Neural cell (in vitro differentiated cells): ENCODE measurements at regions not wholly inside any gene's neighbourhood (a gene's known extent, or its start where the extent isn't known, plus 50 kb on each side); places are given as distances from the start of the nearest gene placed in this dataset.

Experiments used
- H2AFZ ChIP-seq: fragments of 200-600, 300-800 bp; sonication (generic), shearing (Covaris generic); 2 replicates; pipeline ENCODE4 v1.6.0; 2014; ENCODE audit warnings: low read depth, mild to moderate bottlenecking, antibody characterized with exemption, low read length, moderate library complexity
- H3F3A ChIP-seq: fragments of 200-600 bp; shearing (Covaris generic); 2 replicates; pipeline ENCODE4 v1.6.1; 2016; ENCODE audit warnings: mild to moderate bottlenecking, moderate library complexity, mixed read lengths, antibody characterized with exemption, low read length; ENCODE audit not compliant: insufficient read depth, poor library complexity, severe bottlenecking
- H3K27ac ChIP-seq: fragments of 200-600, 300-800 bp; sonication (generic), shearing (Covaris generic); 2 replicates; pipeline ENCODE4 v1.5.1; 2014; ENCODE audit warnings: mild to moderate bottlenecking, low read length, moderate library complexity
- H3K27me3 ChIP-seq: fragments of 300-800, 200-600 bp; sonication (generic), shearing (Covaris generic); 2 replicates; pipeline ENCODE4 v1.6.0; 2014; ENCODE audit warnings: mild to moderate bottlenecking, low read depth, low read length, moderate library complexity; ENCODE audit not compliant: insufficient read depth
- H3K36me3 ChIP-seq: fragments of 300-800, 200-600 bp; sonication (generic), shearing (Covaris generic); 2 replicates; pipeline ENCODE4 v1.5.1; 2014; ENCODE audit warnings: mild to moderate bottlenecking, antibody characterized with exemption, low read length, moderate library complexity; ENCODE audit not compliant: insufficient read depth
- H3K4me2 ChIP-seq: fragments of 300-800, 200-600 bp; sonication (generic), shearing (Covaris generic); 2 replicates; pipeline ENCODE4 v1.6.0; 2014; ENCODE audit warnings: mild to moderate bottlenecking, low read length
- H3K4me3 ChIP-seq: fragments of 300-800, 200-600 bp; sonication (generic), shearing (Covaris generic); 2 replicates; pipeline ENCODE4 v1.5.1; 2014; ENCODE audit warnings: mild to moderate bottlenecking, low read length, moderate library complexity
- H3K79me2 ChIP-seq: fragments of 200-600 bp; shearing (Covaris generic); replicated peaks from 2 replicates; pipeline ENCODE4 v1.6.0; 2014; ENCODE audit warnings: mild to moderate bottlenecking, low read length, moderate library complexity; ENCODE audit not compliant: insufficient read depth
- H3K9ac ChIP-seq: fragments of 300-800, 200-600 bp; sonication (generic), shearing (Covaris generic); 2 replicates; pipeline ENCODE4 v1.6.1; 2016; ENCODE audit warnings: mild to moderate bottlenecking, low read length, mixed read lengths
- H3K9me2 ChIP-seq: fragments of 200-600 bp; shearing (Covaris generic); 2 replicates; pipeline ENCODE4 v1.6.1; 2016; ENCODE audit warnings: mild to moderate bottlenecking, low read length, mixed read lengths; ENCODE audit not compliant: insufficient read depth
- H3K9me3 ChIP-seq: fragments of 200-600, 300-800 bp; sonication (generic), shearing (Covaris generic); 2 replicates; pipeline ENCODE4 v1.6.1; 2016; ENCODE audit warnings: mild to moderate bottlenecking, mixed run types, low read length, moderate library complexity, mixed read lengths
- H4K20me1 ChIP-seq: fragments of 200-600 bp; shearing (Covaris generic); 2 replicates; pipeline ENCODE4 v1.6.1; 2016; ENCODE audit warnings: mild to moderate bottlenecking, mixed run types; ENCODE audit not compliant: insufficient read depth
- EP300 ChIP-seq: fragments of 450-650 bp; conservative IDR thresholded peaks from 2 replicates; pipeline ENCODE4 v1.6.1; 2014; ENCODE audit warnings: antibody characterized with exemption, mild to moderate bottlenecking, moderate library complexity; ENCODE audit not compliant: poor library complexity, severe bottlenecking
- EZH2 ChIP-seq: fragments of 200-600, 300-800 bp; shearing (Covaris generic), sonication (generic); IDR thresholded peaks from 2 replicates; pipeline ENCODE4 v1.6.1; 2014; ENCODE audit warnings: antibody characterized with exemption, low read length, borderline replicate concordance, mild to moderate bottlenecking; ENCODE audit not compliant: insufficient read depth, poor library complexity, severe bottlenecking
- MXI1 ChIP-seq: fragments of 450-650 bp; conservative IDR thresholded peaks from 2 replicates; pipeline ENCODE4 v1.6.1; 2014; ENCODE audit warnings: antibody characterized with exemption, mild to moderate bottlenecking; ENCODE audit not compliant: poor library complexity, severe bottlenecking
- POLR2AphosphoS5 ChIP-seq: IDR thresholded peaks from 2 replicates; pipeline ENCODE4 v1.6.1; 2012
- RAD21 ChIP-seq: fragments of 450-650 bp; conservative IDR thresholded peaks from 2 replicates; pipeline ENCODE4 v1.6.1; 2014; ENCODE audit warnings: antibody characterized with exemption, mild to moderate bottlenecking, moderate library complexity
- SMC3 ChIP-seq: fragments of 450-650 bp; conservative IDR thresholded peaks from 2 replicates; pipeline ENCODE4 v1.6.1; 2014; ENCODE audit warnings: antibody characterized with exemption, mild to moderate bottlenecking, moderate library complexity; ENCODE audit not compliant: poor library complexity
- TAF1 ChIP-seq: IDR thresholded peaks from 2 replicates; pipeline ENCODE4 v1.6.1; 2012; ENCODE audit warnings: low read depth
- TF ChIP-seq, protein P1 (sequence below): IDR thresholded peaks from 2 replicates; pipeline ENCODE4 v1.6.1; 2012; ENCODE audit warnings: borderline replicate concordance
- TF ChIP-seq, protein P2 (sequence below): fragments of 450-650 bp; IDR thresholded peaks from 2 replicates; pipeline ENCODE4 v1.5.1; 2014; ENCODE audit warnings: antibody characterized with exemption, mild to moderate bottlenecking, moderate library complexity; ENCODE audit not compliant: poor library complexity, severe bottlenecking

DNA sequence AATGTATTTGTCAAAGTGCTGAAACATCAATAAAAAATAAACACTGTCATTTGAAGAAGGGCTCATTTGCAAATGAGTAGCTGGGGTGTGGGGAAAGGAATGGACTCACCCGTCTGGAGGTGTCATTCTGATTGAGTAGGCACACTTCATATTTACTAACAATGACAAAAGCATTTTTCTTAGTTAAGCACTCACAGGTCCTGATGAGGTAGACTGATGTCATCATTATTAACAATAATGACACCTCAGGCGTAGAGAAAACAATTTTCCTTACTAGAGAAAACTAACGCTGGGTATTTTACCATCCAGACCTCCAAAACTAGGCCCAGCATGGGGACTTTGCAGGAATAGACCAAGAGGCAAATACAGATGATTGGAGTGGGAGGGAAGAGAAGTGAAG lies 76.0 kb downstream of the UNC5CL start:
- H3K79me2 ChIP-seq: no peaks in the 10 kb centered on the region
- no peak overlapping the region for H3K4me3 ChIP-seq
- H3K27ac ChIP-seq: no peak overlapping the region
- no peak overlapping the region for H3K4me2 ChIP-seq
- H3K9me2 ChIP-seq: no peaks in the 10 kb centered on the region
- TF ChIP-seq EZH2: no peak
- TF ChIP-seq, protein P1, sequence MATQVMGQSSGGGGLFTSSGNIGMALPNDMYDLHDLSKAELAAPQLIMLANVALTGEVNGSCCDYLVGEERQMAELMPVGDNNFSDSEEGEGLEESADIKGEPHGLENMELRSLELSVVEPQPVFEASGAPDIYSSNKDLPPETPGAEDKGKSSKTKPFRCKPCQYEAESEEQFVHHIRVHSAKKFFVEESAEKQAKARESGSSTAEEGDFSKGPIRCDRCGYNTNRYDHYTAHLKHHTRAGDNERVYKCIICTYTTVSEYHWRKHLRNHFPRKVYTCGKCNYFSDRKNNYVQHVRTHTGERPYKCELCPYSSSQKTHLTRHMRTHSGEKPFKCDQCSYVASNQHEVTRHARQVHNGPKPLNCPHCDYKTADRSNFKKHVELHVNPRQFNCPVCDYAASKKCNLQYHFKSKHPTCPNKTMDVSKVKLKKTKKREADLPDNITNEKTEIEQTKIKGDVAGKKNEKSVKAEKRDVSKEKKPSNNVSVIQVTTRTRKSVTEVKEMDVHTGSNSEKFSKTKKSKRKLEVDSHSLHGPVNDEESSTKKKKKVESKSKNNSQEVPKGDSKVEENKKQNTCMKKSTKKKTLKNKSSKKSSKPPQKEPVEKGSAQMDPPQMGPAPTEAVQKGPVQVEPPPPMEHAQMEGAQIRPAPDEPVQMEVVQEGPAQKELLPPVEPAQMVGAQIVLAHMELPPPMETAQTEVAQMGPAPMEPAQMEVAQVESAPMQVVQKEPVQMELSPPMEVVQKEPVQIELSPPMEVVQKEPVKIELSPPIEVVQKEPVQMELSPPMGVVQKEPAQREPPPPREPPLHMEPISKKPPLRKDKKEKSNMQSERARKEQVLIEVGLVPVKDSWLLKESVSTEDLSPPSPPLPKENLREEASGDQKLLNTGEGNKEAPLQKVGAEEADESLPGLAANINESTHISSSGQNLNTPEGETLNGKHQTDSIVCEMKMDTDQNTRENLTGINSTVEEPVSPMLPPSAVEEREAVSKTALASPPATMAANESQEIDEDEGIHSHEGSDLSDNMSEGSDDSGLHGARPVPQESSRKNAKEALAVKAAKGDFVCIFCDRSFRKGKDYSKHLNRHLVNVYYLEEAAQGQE: no peak
- no peak for TF ChIP-seq EP300
- TF ChIP-seq, protein P2, sequence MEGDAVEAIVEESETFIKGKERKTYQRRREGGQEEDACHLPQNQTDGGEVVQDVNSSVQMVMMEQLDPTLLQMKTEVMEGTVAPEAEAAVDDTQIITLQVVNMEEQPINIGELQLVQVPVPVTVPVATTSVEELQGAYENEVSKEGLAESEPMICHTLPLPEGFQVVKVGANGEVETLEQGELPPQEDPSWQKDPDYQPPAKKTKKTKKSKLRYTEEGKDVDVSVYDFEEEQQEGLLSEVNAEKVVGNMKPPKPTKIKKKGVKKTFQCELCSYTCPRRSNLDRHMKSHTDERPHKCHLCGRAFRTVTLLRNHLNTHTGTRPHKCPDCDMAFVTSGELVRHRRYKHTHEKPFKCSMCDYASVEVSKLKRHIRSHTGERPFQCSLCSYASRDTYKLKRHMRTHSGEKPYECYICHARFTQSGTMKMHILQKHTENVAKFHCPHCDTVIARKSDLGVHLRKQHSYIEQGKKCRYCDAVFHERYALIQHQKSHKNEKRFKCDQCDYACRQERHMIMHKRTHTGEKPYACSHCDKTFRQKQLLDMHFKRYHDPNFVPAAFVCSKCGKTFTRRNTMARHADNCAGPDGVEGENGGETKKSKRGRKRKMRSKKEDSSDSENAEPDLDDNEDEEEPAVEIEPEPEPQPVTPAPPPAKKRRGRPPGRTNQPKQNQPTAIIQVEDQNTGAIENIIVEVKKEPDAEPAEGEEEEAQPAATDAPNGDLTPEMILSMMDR: no peak
- TF ChIP-seq POLR2AphosphoS5: no peak
- TF ChIP-seq TAF1: no peak
- no peak for TF ChIP-seq MXI1
- no peaks in the 10 kb centered on the region for H3K27me3 ChIP-seq
- no peaks in the 10 kb centered on the region for H3K9me3 ChIP-seq
- H3K36me3 ChIP-seq: no peaks in the 10 kb centered on the region
- no peak overlapping the region for H3K9ac ChIP-seq
- no peaks in the 10 kb centered on the region for H3F3A ChIP-seq
- no peak overlapping the region for H2AFZ ChIP-seq
- no peaks in the 10 kb centered on the region for H4K20me1 ChIP-seq

DNA sequence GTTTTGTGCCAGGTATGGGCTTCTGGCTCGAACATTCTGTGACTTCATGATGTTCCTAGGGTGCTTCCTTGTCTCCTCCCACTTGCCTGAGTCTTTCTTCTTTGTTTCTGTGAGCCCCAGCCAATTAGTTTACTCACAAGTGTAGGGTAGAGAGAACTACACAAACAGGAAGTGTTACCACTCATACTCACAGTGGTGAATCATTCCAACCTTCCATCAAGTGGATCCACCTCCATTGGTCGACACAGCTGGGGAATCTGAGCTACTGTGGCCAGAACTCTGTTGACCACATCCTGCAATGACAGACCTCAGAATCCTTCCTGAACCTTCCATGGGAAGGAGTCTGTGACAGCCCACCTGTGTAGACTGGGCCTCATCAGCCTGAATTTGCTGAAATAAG lies 76.8 kb downstream of the UNC5CL start:
- Histone ChIP-seq H3K79me2 (no peaks in the 10 kb centered on the region), H3K9me3 (no peaks in the 10 kb centered on the region), H3K9ac (no peak overlapping the region), H3K4me3 (no peak overlapping the region), H3K36me3 (no peaks in the 10 kb centered on the region), H2AFZ (no peak overlapping the region), H3K27me3 (no peaks in the 10 kb centered on the region), H4K20me1 (no peaks in the 10 kb centered on the region), H3F3A (no peaks in the 10 kb centered on the region), H3K4me2 (no peak overlapping the region), H3K9me2 (no peaks in the 10 kb centered on the region), H3K27ac (no peak overlapping the region)
- TF ChIP-seq SMC3 (no peak), EP300 (no peak), POLR2AphosphoS5 (no peak), EZH2 (no peak), RAD21 (no peak), TAF1 (no peak), MXI1 (no peak)
- TF ChIP-seq, protein P2: no peak
- TF ChIP-seq, protein P1: no peak
